ENCODE measurements at regions not wholly inside any gene's neighbourhood (a gene's known extent, or its start where the extent isn't known, plus 50 kb on each side); places are given as distances from the start of the nearest gene placed in this dataset.

GRCh38 chr1:58390091-58390490 is 156.4 kb downstream of the OMA1 start:
- WGBS (ENCODE audit: low lambda C conversion rate): no CpG with 5 or more reads among the region's 1 CpG
- Histone ChIP-seq H4K20me1 (ENCODE audit: insufficient read depth) (no peaks in the 10 kb centered on the region), H3K4me1 (ENCODE audit: control insufficient read depth in 1 of 2, insufficient read depth in 2 of 2, low read depth in 1 of 2, low read length in 1 of 2) (peaks cover 0 to 8% of the 10 kb centered on the region in 2 experiments; a peak in 1 of 4 replicates), H3F3A (replicated peaks; ENCODE audit: insufficient read depth) (peaks cover 6% of the 10 kb centered on the region), H3K4me2 (no peak overlapping the region), H3K9me3 (no peaks in the 10 kb centered on the region), H3K36me3 (replicated peaks in 1 of 2; ENCODE audit: control insufficient read depth in 1 of 2, insufficient read depth in 2 of 2, low read length in 1 of 2) (no peaks in the 10 kb centered on the region), H3K27ac (ENCODE audit: low read depth in 2 of 2, low read length in 1 of 2) (no peak overlapping the region), H3K9me2 (no peaks in the 10 kb centered on the region), H3K27me3 (ENCODE audit: insufficient read depth) (no peaks in the 10 kb centered on the region), H3K4me3 (ENCODE audit: low read depth in 2 of 2, low read length in 1 of 2) (no peak overlapping the region), H3K9ac (no peak overlapping the region), H2AFZ (ENCODE audit: low read depth) (no peak overlapping the region), H3K79me2 (ENCODE audit: insufficient read depth) (no peaks in the 10 kb centered on the region)
- ChIA-PET POLR2A (no interaction called here), CTCF (interaction anchor here (1.1 kb wide), 1 partner anchor 137 kb away, joined by 3 read pairs; no protein-coding TSS in a partner anchor)
- DNase-seq: no peak
- TF ChIP-seq RAD21 (IDR thresholded peaks at IDR 0.05; ENCODE audit: low read length) (no peak), PBX3 (IDR thresholded peaks at IDR 0.05) (no peak), ZBTB33 (IDR thresholded peaks at IDR 0.05; ENCODE audit: borderline replicate concordance, low read depth) (no peak), IRF3 (IDR thresholded peaks at IDR 0.05; ENCODE audit: low read depth, low read length) (no peak), SIN3A (IDR thresholded peaks at IDR 0.05; ENCODE audit: borderline replicate concordance, low read depth, low read length) (no peak), EZH2phosphoT487 (IDR thresholded peaks at IDR 0.05; ENCODE audit: borderline replicate concordance, low read depth) (no peak), SMC3 (IDR thresholded peaks at IDR 0.05; ENCODE audit: low read depth, low read length) (no peak), TEAD4 (IDR thresholded peaks at IDR 0.05; ENCODE audit: borderline replicate concordance, insufficient read depth) (no peak), GATA2 (CRISPR knock-in tag; IDR thresholded peaks at IDR 0.05) (no peak), MAX (IDR thresholded peaks at IDR 0.05; ENCODE audit: low read depth) (no peak), NRF1 (IDR thresholded peaks at IDR 0.05; ENCODE audit: low read depth, low read length) (no peak), MEF2A (IDR thresholded peaks at IDR 0.05; ENCODE audit: borderline replicate concordance, low read depth) (no peak), TCF12 (IDR thresholded peaks at IDR 0.05) (no peak), EP300 (IDR thresholded peaks at IDR 0.05; ENCODE audit: borderline replicate concordance in 1 of 2, low read depth in 1 of 2, low read length in 1 of 2) (no peak), REST (IDR thresholded peaks at IDR 0.05; ENCODE audit: low read depth, low read length) (no peak), POLR2AphosphoS5 (IDR thresholded peaks at IDR 0.05; ENCODE audit: low read depth, low read length) (no peak), USF2 (IDR thresholded peaks at IDR 0.05; ENCODE audit: borderline replicate concordance, low read depth, low read length) (no peak), CHD2 (IDR thresholded peaks at IDR 0.05; ENCODE audit: low read length, partially characterized antibody) (no peak), FOXM1 (IDR thresholded peaks at IDR 0.05; ENCODE audit: low read depth) (no peak)

Data from SK-N-SH (cell line).